Nephron (organoid): ENCODE measurements at regions not wholly inside any gene's neighbourhood (a gene's known extent, or its start where the extent isn't known, plus 50 kb on each side); places are given as distances from the start of the nearest gene placed in this dataset.

ENCODE experiments used
- H3K27ac Mint-ChIP-seq, 3 experiments: 2 replicates each; pipeline ENCODE4 v1.8.0; 2020; ENCODE audit warnings: mixed read lengths in 3 of 3, mild to moderate bottlenecking in 2 of 3, moderate library complexity in 1 of 3
- H3K27me3 Mint-ChIP-seq: 2 replicates; pipeline ENCODE4 v1.8.0; 2021; ENCODE audit warnings: low read depth, mild to moderate bottlenecking, moderate library complexity, mixed read lengths
- H3K36me3 Mint-ChIP-seq: 2 replicates; pipeline ENCODE4 v1.8.0; 2020; ENCODE audit warnings: low read depth, mixed read lengths
- H3K4me1 Mint-ChIP-seq: 2 replicates; pipeline ENCODE4 v1.8.0; 2020; ENCODE audit warnings: mixed read lengths
- H3K4me3 Mint-ChIP-seq, 3 experiments: 2 replicates each; pipeline ENCODE4 v1.8.0; 2020; ENCODE audit warnings: mild to moderate bottlenecking in 3 of 3, mixed read lengths in 3 of 3, moderate library complexity in 2 of 3
- H3K9me3 Mint-ChIP-seq: 2 replicates; pipeline ENCODE4 v1.8.0; 2020; ENCODE audit warnings: mixed read lengths
- CTCF ChIP-seq, 3 experiments: fragments of 200-600 bp; sonication (generic); IDR thresholded peaks; one replicate each; pipeline ENCODE4 v1.5.0; 2021; ENCODE audit warnings: antibody characterized with exemption in 3 of 3; ENCODE audit not compliant: unreplicated experiment in 3 of 3

- Mint-ChIP-seq H3K27me3 (peaks cover 38% of the 10 kb centered on the region), H3K36me3 (no peaks in the 10 kb centered on the region), H3K4me3 (no peak overlapping the region), H3K27ac (no peak overlapping the region), H3K4me1 (no peaks in the 10 kb centered on the region), H3K9me3 (peaks cover 16% of the 10 kb centered on the region)
- TF ChIP-seq CTCF (IDR thresholded peaks at IDR 0.05; ENCODE audit: unreplicated experiment in 3 of 3): no peak
Measured at GRCh38 chr1:50358962-50359361, 64.3 kb downstream of the DMRTA2 start.

GRCh38 chr1:50357186-50357585 lies 66.1 kb downstream of the DMRTA2 start:
- Mint-ChIP-seq H3K4me1 (no peaks in the 10 kb centered on the region), H3K36me3 (no peaks in the 10 kb centered on the region), H3K27ac (no peak overlapping the region), H3K9me3 (peaks cover 14% of the 10 kb centered on the region), H3K27me3 (peaks cover 31% of the 10 kb centered on the region), H3K4me3 (no peak overlapping the region)
- TF ChIP-seq CTCF (IDR thresholded peaks at IDR 0.05; ENCODE audit: unreplicated experiment in 3 of 3): no peak

GRCh38 chr1:50354813-50355212 lies 68.4 kb downstream of the DMRTA2 start:
- H3K4me3 Mint-ChIP-seq: no peak overlapping the region
- peaks cover 38% of the 10 kb centered on the region for H3K27me3 Mint-ChIP-seq
- no peaks in the 10 kb centered on the region for H3K4me1 Mint-ChIP-seq
- H3K36me3 Mint-ChIP-seq: no peaks in the 10 kb centered on the region
- no peak for TF ChIP-seq CTCF (IDR thresholded peaks at IDR 0.05; ENCODE audit: unreplicated experiment in 3 of 3)
- H3K9me3 Mint-ChIP-seq: peaks cover 5% of the 10 kb centered on the region
- H3K27ac Mint-ChIP-seq: no peak overlapping the region

- Mint-ChIP-seq H3K4me3 (no peak overlapping the region), H3K9me3 (peaks cover 2% of the 10 kb centered on the region), H3K27ac (no peak overlapping the region)
Measured at GRCh38 chr1:50352428-50352827, 70.8 kb downstream of the DMRTA2 start.

GRCh38 chr1:50350868-50351267 lies 72.4 kb downstream of the DMRTA2 start:
- TF ChIP-seq CTCF (IDR thresholded peaks at IDR 0.05; ENCODE audit: unreplicated experiment in 3 of 3): no peak
- Mint-ChIP-seq H3K27me3 (peaks cover 47% of the 10 kb centered on the region), H3K4me1 (no peaks in the 10 kb centered on the region), H3K4me3 (no peak overlapping the region), H3K36me3 (no peaks in the 10 kb centered on the region), H3K27ac (no peak overlapping the region), H3K9me3 (peaks cover 2% of the 10 kb centered on the region)

More at GRCh38 chr1:50352428-50352827, 70.8 kb downstream of the DMRTA2 start:
- Mint-ChIP-seq H3K36me3 (no peaks in the 10 kb centered on the region), H3K4me1 (no peaks in the 10 kb centered on the region), H3K27me3 (peaks cover 48% of the 10 kb centered on the region)
- no peak for TF ChIP-seq CTCF (IDR thresholded peaks at IDR 0.05; ENCODE audit: unreplicated experiment in 3 of 3)

- TF ChIP-seq CTCF (IDR thresholded peaks at IDR 0.05; ENCODE audit: unreplicated experiment in 3 of 3): no peak
- peaks cover 2% of the 10 kb centered on the region for H3K9me3 Mint-ChIP-seq
- H3K4me1 Mint-ChIP-seq: no peaks in the 10 kb centered on the region
- no peaks in the 10 kb centered on the region for H3K36me3 Mint-ChIP-seq
- no peak overlapping the region for H3K27ac Mint-ChIP-seq
- no peak overlapping the region for H3K4me3 Mint-ChIP-seq
- H3K27me3 Mint-ChIP-seq: peaks cover 50% of the 10 kb centered on the region
Measured at GRCh38 chr1:50350421-50350820, 72.8 kb downstream of the DMRTA2 start.
